B cell (primary cell): ENCODE measurements at regions not wholly inside any gene's neighbourhood (a gene's known extent, or its start where the extent isn't known, plus 50 kb on each side); places are given as distances from the start of the nearest gene placed in this dataset.

Experiments
- ATAC-seq: fragments of 200-7000 bp; cut with Tn5 transposase; one replicate; pipeline ENCODE4 v1.10.0; 2021; ENCODE audit warnings: low read depth, mild to moderate bottlenecking, moderate number of reproducible peaks, moderate library complexity
- CTCF ChIA-PET: fragments of 350-600 bp; sonication (Branson Sonifier 250); formaldehyde crosslinking; loops from one replicate; lab custom pipeline; 2021; ENCODE audit warnings: antibody characterized with exemption, inconsistent platforms; lab: Charles Lee
- POLR2A ChIA-PET: fragments of 350-600 bp; sonication (Branson Sonifier 250); formaldehyde crosslinking; loops from one replicate; lab custom pipeline; 2021; ENCODE audit warnings: antibody characterized with exemption; lab: Charles Lee
- DNase-seq: peaks from one replicate; pipeline ENCODE4 v3.0.0; 2013
- H2AFZ ChIP-seq: 2 replicates; pipeline ENCODE4 v1.6.1; 2012; ENCODE audit warnings: mild to moderate bottlenecking, low read depth, low read length; ENCODE audit not compliant: insufficient read depth, poor library complexity, severe bottlenecking
- H3K27ac ChIP-seq, 2 donors: 1 replicate in 1 of 2; 2 replicates in 1 of 2; pipeline ENCODE4 v1.5.1; 2012 to 2013; ENCODE audit warnings: low read length in 2 of 2, mild to moderate bottlenecking in 2 of 2, moderate library complexity in 1 of 2
- H3K27me3 ChIP-seq, 4 experiments: fragments of 200-600 bp in 1 of 4; sonication (generic) in 1 of 4; replicated peaks in 1 of 4; 1 replicate in 2 of 4; 2 replicates in 2 of 4; pipeline versions ENCODE4 v1.6.1 to v1.7.0; 2013 to 2016; ENCODE audit warnings: low read length in 3 of 4, mild to moderate bottlenecking in 2 of 4, mixed read lengths in 1 of 4, moderate library complexity in 1 of 4; ENCODE audit not compliant: insufficient read depth in 4 of 4, control insufficient read depth in 3 of 4; ENCODE audit errors: control extremely low read depth in 1 of 4
- H3K36me3 ChIP-seq, 2 experiments: replicated peaks in 1 of 2; 1 replicate in 1 of 2; 2 replicates in 1 of 2; pipeline versions ENCODE4 v1.6.1 to v1.7.1; 2013; ENCODE audit warnings: low read length in 1 of 2; ENCODE audit not compliant: insufficient read depth in 2 of 2, control insufficient read depth in 1 of 2; ENCODE audit errors: control extremely low read depth in 1 of 2, extremely low read depth in 1 of 2
- H3K4me1 ChIP-seq, 2 donors: fragments of 200-600 bp in 1 of 2; sonication (generic) in 1 of 2; 1 replicate in 1 of 2; 2 replicates in 1 of 2; pipeline versions ENCODE4 v1.5.1 to v1.6.1; 2013 to 2017; ENCODE audit warnings: low read length in 2 of 2; ENCODE audit not compliant: control insufficient read depth in 2 of 2, insufficient read depth in 2 of 2
- H3K4me2 ChIP-seq: replicated peaks from 2 replicates; pipeline ENCODE3; 2012; ENCODE audit warnings: mild to moderate bottlenecking, low read depth, low read length; ENCODE audit not compliant: poor library complexity, severe bottlenecking
- H3K4me3 ChIP-seq, 5 experiments: fragments of 200-600 bp in 1 of 5; sonication (generic) in 1 of 5; 1 replicate in 3 of 5; 2 replicates in 2 of 5; pipeline versions ENCODE4 v1.5.1 to v1.7.0; 2011 to 2016; ENCODE audit warnings: low read length in 4 of 5, mild to moderate bottlenecking in 4 of 5, low read depth in 2 of 5, control low read depth in 1 of 5, moderate library complexity in 1 of 5; ENCODE audit not compliant: insufficient read depth in 1 of 5; ENCODE audit errors: control extremely low read depth in 1 of 5, extremely low read depth in 1 of 5
- H3K79me2 ChIP-seq: fragments of 200-600 bp; sonication (generic); one replicate; pipeline ENCODE4 v1.6.0; 2016; ENCODE audit warnings: low read length; ENCODE audit not compliant: control insufficient read depth, insufficient read depth
- H3K9ac ChIP-seq: fragments of 200-600 bp; sonication (generic); 2 replicates; pipeline ENCODE4 v1.6.1; 2017; ENCODE audit warnings: mild to moderate bottlenecking, low read length, moderate library complexity
- H3K9me3 ChIP-seq, 3 donors: one replicate each; pipeline versions ENCODE4 v1.6.1 to v1.7.1; 2013; ENCODE audit warnings: low read length in 2 of 3; ENCODE audit not compliant: control insufficient read depth in 2 of 3, insufficient read depth in 1 of 3; ENCODE audit errors: control extremely low read depth in 1 of 3
- H4K20me1 ChIP-seq: 2 replicates; pipeline ENCODE4 v1.6.0; 2012; ENCODE audit warnings: mild to moderate bottlenecking, low read length; ENCODE audit not compliant: insufficient read depth, control insufficient read depth, poor library complexity, severe bottlenecking
- H3K27ac Mint-ChIP-seq: one replicate; pipeline ENCODE4 v1.8.0; 2021; ENCODE audit warnings: mixed read lengths
- H3K27me3 Mint-ChIP-seq: one replicate; pipeline ENCODE4 v1.8.0; 2021; ENCODE audit warnings: mixed read lengths
- H3K4me1 Mint-ChIP-seq: one replicate; pipeline ENCODE4 v1.8.0; 2021; ENCODE audit warnings: mixed read lengths
- H3K4me3 Mint-ChIP-seq: one replicate; pipeline ENCODE4 v1.8.0; 2021; ENCODE audit warnings: mixed read lengths
- H3K9me3 Mint-ChIP-seq: one replicate; pipeline ENCODE4 v1.8.0; 2022; ENCODE audit warnings: mixed read lengths; ENCODE audit not compliant: insufficient read depth
- EZH2 ChIP-seq: IDR thresholded peaks from 2 replicates; pipeline ENCODE4 v1.6.1; 2012; ENCODE audit warnings: borderline replicate concordance, low read depth, mild to moderate bottlenecking, moderate library complexity, low read length; ENCODE audit not compliant: insufficient read depth, poor library complexity, severe bottlenecking
- WGBS: methylation state at CpG from one replicate; pipeline ENCODE4 v1.1.5; 2013; ENCODE audit warnings: missing lambda C conversion rate; ENCODE audit not compliant: insufficient coverage; 5-methylcytosine and 5-hydroxymethylcytosine counted together
- intact Hi-C: fragments of 100-400 bp; cut with micrococcal nuclease; formaldehyde crosslinking; loops from one replicate; pipeline ENCODE4 v1.10.0; 2022
- TF ChIP-seq, protein P1 (sequence below): fragments of 200-600 bp; IDR thresholded peaks from one replicate; pipeline ENCODE4 v1.8.0; 2022; ENCODE audit warnings: antibody characterized with exemption, mild to moderate bottlenecking

- H3K27me3 ChIP-seq: no peaks in the 10 kb centered on the region
- no peak overlapping the region for H3K4me3 ChIP-seq
- intact Hi-C loops: no loop called here
- no peaks in the 10 kb centered on the region for H3K27me3 Mint-ChIP-seq
- H3K27ac ChIP-seq: no peak overlapping the region
- no peak overlapping the region for H2AFZ ChIP-seq
- H3K27ac Mint-ChIP-seq: no peak overlapping the region
- H3K36me3 ChIP-seq: no peaks in the 10 kb centered on the region
- DNase-seq: no peak
- POLR2A ChIA-PET: no interaction called here
- no peaks in the 10 kb centered on the region for H4K20me1 ChIP-seq
- CTCF ChIA-PET: no interaction called here
- no peaks in the 10 kb centered on the region for H3K9me3 ChIP-seq
- H3K4me2 ChIP-seq: no peak overlapping the region
- 86% methylated on average over 1 of the region's 2 CpGs for WGBS
- no peak for ATAC-seq
- no peaks in the 10 kb centered on the region for H3K79me2 ChIP-seq
- no peak overlapping the region for H3K4me3 Mint-ChIP-seq
- H3K9me3 Mint-ChIP-seq: no peaks in the 10 kb centered on the region
- no peaks in the 10 kb centered on the region for H3K4me1 ChIP-seq
- no peak overlapping the region for H3K9ac ChIP-seq
- H3K4me1 Mint-ChIP-seq: peaks cover 3% of the 10 kb centered on the region
- TF ChIP-seq EZH2: no peak
- TF ChIP-seq, protein P1, sequence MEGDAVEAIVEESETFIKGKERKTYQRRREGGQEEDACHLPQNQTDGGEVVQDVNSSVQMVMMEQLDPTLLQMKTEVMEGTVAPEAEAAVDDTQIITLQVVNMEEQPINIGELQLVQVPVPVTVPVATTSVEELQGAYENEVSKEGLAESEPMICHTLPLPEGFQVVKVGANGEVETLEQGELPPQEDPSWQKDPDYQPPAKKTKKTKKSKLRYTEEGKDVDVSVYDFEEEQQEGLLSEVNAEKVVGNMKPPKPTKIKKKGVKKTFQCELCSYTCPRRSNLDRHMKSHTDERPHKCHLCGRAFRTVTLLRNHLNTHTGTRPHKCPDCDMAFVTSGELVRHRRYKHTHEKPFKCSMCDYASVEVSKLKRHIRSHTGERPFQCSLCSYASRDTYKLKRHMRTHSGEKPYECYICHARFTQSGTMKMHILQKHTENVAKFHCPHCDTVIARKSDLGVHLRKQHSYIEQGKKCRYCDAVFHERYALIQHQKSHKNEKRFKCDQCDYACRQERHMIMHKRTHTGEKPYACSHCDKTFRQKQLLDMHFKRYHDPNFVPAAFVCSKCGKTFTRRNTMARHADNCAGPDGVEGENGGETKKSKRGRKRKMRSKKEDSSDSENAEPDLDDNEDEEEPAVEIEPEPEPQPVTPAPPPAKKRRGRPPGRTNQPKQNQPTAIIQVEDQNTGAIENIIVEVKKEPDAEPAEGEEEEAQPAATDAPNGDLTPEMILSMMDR: no peak
These were observed 134.1 kb upstream of the COL8A1 start for GRCh38 chr3:99504258-99504657.

DNA sequence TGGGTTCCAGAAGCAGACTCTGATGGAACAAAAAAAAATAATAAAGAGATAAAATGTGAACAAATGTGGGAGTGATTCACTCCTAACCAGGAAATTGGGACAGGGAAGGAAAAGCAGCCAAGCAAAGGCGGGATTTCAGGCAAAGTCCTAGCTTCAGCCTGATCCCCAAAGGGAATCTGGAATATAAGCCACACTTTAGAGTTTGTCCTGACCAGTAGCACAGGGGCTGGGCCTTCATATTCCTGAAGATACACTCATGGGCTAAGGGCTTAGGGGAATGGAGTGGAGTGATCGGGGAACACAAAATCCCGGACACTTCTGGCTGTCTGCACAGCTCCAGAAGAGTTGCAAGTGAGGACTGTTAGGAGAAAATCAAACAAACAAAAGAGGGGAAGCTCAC, 135.0 kb upstream of the COL8A1 start:
- 97% methylated on average over 3 of the region's 3 CpGs for WGBS

More for the DNA sequence above, 135.0 kb upstream of the COL8A1 start:
- no peak overlapping the region for H3K27ac Mint-ChIP-seq
- Histone ChIP-seq H3K36me3 (no peaks in the 10 kb centered on the region), H3K9me3 (no peaks in the 10 kb centered on the region), H3K4me2 (no peak overlapping the region), H3K79me2 (no peaks in the 10 kb centered on the region), H4K20me1 (no peaks in the 10 kb centered on the region), H3K4me3 (no peak overlapping the region), H3K9ac (no peak overlapping the region), H3K27me3 (no peaks in the 10 kb centered on the region), H3K27ac (no peak overlapping the region), H2AFZ (no peak overlapping the region), H3K4me1 (no peaks in the 10 kb centered on the region)
- POLR2A ChIA-PET: no interaction called here
- H3K4me3 Mint-ChIP-seq: no peak overlapping the region
- no peak for TF ChIP-seq EZH2
- TF ChIP-seq, protein P1: no peak
- CTCF ChIA-PET: no interaction called here
- intact Hi-C loops: no loop called here
- DNase-seq: no peak
- no peaks in the 10 kb centered on the region for H3K9me3 Mint-ChIP-seq
- no peaks in the 10 kb centered on the region for H3K27me3 Mint-ChIP-seq
- peaks cover 3% of the 10 kb centered on the region for H3K4me1 Mint-ChIP-seq
- no peak for ATAC-seq
